GM12878 (cell line): ENCODE measurements at regions not wholly inside any gene's neighbourhood (a gene's known extent, or its start where the extent isn't known, plus 50 kb on each side); places are given as distances from the start of the nearest gene placed in this dataset.

ENCODE experiments used
- ATAC-seq: fragments of 200-7000 bp; cut with Tn5 transposase; 3 replicates; pipeline ENCODE4 v1.9.1; 2020; ENCODE audit warnings: mild to moderate bottlenecking, moderate library complexity
- BruUV-seq: library from RNA; stranded (reverse); fragments of 400-500 nt; replicated peaks from 2 replicates; lab custom pipeline; 2021; lab: Mats Ljungman, UMichigan
- CTCF ChIA-PET: fragments of 300-600 bp; sonication (Branson Sonifier 250); formaldehyde crosslinking; extraction: SDS; loops from one replicate; lab custom pipeline; 2021; ENCODE audit warnings: inconsistent platforms; lab: Yijun Ruan, JAX
- POLR2A ChIA-PET: fragments of 350-600 bp; formaldehyde crosslinking; extraction: SDS; loops from one replicate; lab custom pipeline; 2021; ENCODE audit warnings: inconsistent platforms; lab: Charles Lee
- RAD21 ChIA-PET: fragments of 300-600 bp; sonication (Branson Sonifier 250); formaldehyde crosslinking; loops from one replicate; lab custom pipeline; 2023; ENCODE audit warnings: antibody characterized with exemption; ENCODE audit not compliant: unreplicated experiment; lab: Charles Lee
- SMC1A ChIA-PET: fragments of 300-600 bp; sonication (Branson Sonifier 250); formaldehyde crosslinking; loops from one replicate; lab custom pipeline; 2023; ENCODE audit not compliant: unreplicated experiment, uncharacterized antibody; lab: Charles Lee
- DNase-seq: peaks from one replicate; pipeline ENCODE4 v3.0.0-alpha.2; 2011; ENCODE audit warnings: low read depth, low spot score
- FAIRE-seq: peaks from 3 replicates; lab custom pipeline; 2011; peaks lifted over from hg19 to GRCh38; lab: Jason Lieb, UNC
- H2AFZ ChIP-seq: 2 replicates; pipeline ENCODE4 v1.6.0; 2011; ENCODE audit warnings: low read depth, low read length, control low read depth; ENCODE audit not compliant: control insufficient read depth
- H3K27ac ChIP-seq: 2 replicates; pipeline ENCODE4 v1.5.1; 2011; ENCODE audit warnings: control low read depth; ENCODE audit not compliant: control insufficient read depth, insufficient read depth
- H3K27me3 ChIP-seq, 2 experiments: replicated peaks in 1 of 2; 2 replicates each; pipeline versions ENCODE4 v1.6.0 to v1.6.1; 2011; ENCODE audit warnings: low read length in 1 of 2; ENCODE audit not compliant: control insufficient read depth in 2 of 2, insufficient read depth in 2 of 2
- H3K36me3 ChIP-seq, 2 experiments: 2 replicates each; pipeline ENCODE4 v1.5.1; 2011; ENCODE audit warnings: low read length in 1 of 2; ENCODE audit not compliant: control insufficient read depth in 2 of 2, insufficient read depth in 2 of 2
- H3K4me1 ChIP-seq: 2 replicates; pipeline ENCODE4 v1.6.1; 2011; ENCODE audit warnings: mild to moderate bottlenecking, low read length, moderate library complexity, mixed read lengths; ENCODE audit not compliant: control insufficient read depth, insufficient read depth
- H3K4me2 ChIP-seq: 2 replicates; pipeline ENCODE4 v1.6.0; 2011; ENCODE audit warnings: control low read depth; ENCODE audit not compliant: control insufficient read depth, insufficient read depth
- H3K4me3 ChIP-seq: fragments of 200-600 bp; sonication (generic); 2 replicates; pipeline ENCODE4 v1.5.1; 2016
- H3K79me2 ChIP-seq: 2 replicates; pipeline ENCODE4 v1.6.0; 2011; ENCODE audit warnings: low read length; ENCODE audit not compliant: control insufficient read depth, insufficient read depth
- H3K9ac ChIP-seq: 2 replicates; pipeline ENCODE4 v1.8.0; 2011; ENCODE audit warnings: low read length, control low read depth, mixed read lengths; ENCODE audit not compliant: control insufficient read depth, insufficient read depth
- H3K9me3 ChIP-seq: replicated peaks from 3 replicates; pipeline ENCODE4 v1.5.1; 2011; ENCODE audit warnings: mild to moderate bottlenecking, low read length; ENCODE audit not compliant: control insufficient read depth, insufficient read depth
- H4K20me1 ChIP-seq: 2 replicates; pipeline ENCODE4 v1.6.0; 2011; ENCODE audit not compliant: control insufficient read depth, insufficient read depth
- ASH2L ChIP-seq: fragments of 300-600, 200-600 bp; sonication (generic); IDR thresholded peaks from 2 replicates; pipeline ENCODE4 v1.6.1; 2017; ENCODE audit warnings: low read depth, mild to moderate bottlenecking, borderline replicate concordance
- CBX3 ChIP-seq: fragments of 200-600 bp; sonication (generic); IDR thresholded peaks from 2 replicates; pipeline ENCODE4 v1.6.1; 2016; ENCODE audit warnings: low read depth, borderline replicate concordance
- FOXK2 ChIP-seq: fragments of 450-650 bp; IDR thresholded peaks from 2 replicates; pipeline ENCODE4 v1.6.1; 2017; ENCODE audit warnings: mild to moderate bottlenecking, moderate library complexity
- GABPA ChIP-seq: IDR thresholded peaks from 2 replicates; pipeline ENCODE4 v1.6.1; 2014; ENCODE audit warnings: antibody characterized with exemption, low read depth, mild to moderate bottlenecking, inconsistent platforms
- HDAC6 ChIP-seq: fragments of 200-600 bp; sonication (generic); IDR thresholded peaks from one replicate; pipeline ENCODE4 v1.8.0; 2017; ENCODE audit warnings: antibody characterized with exemption; ENCODE audit not compliant: unreplicated experiment
- KAT2A ChIP-seq: conservative IDR thresholded peaks from 2 replicates; pipeline ENCODE4 v1.6.1; 2011; ENCODE audit warnings: low read depth, low read length; ENCODE audit not compliant: control insufficient read depth
- MEF2A ChIP-seq: IDR thresholded peaks from 2 replicates; pipeline ENCODE4 v1.6.1; 2011; ENCODE audit warnings: low read depth, mild to moderate bottlenecking, low read length, moderate library complexity; ENCODE audit not compliant: insufficient read depth
- NBN ChIP-seq: fragments of 450-650 bp; IDR thresholded peaks from 2 replicates; pipeline ENCODE4 v1.6.1; 2016
- NFIC ChIP-seq: IDR thresholded peaks from 2 replicates; pipeline ENCODE4 v1.6.1; 2012; ENCODE audit warnings: low read depth, mild to moderate bottlenecking, inconsistent platforms, low read length, moderate library complexity
- NRF1 ChIP-seq: conservative IDR thresholded peaks from 2 replicates; pipeline ENCODE4 v1.6.1; 2011; ENCODE audit warnings: mild to moderate bottlenecking, low read depth, low read length, improper control_type of control experiment
- POLR2AphosphoS5 ChIP-seq: IDR thresholded peaks from 2 replicates; pipeline ENCODE4 v1.6.1; 2011; ENCODE audit warnings: mild to moderate bottlenecking, low read length, inconsistent platforms
- POU2F2 ChIP-seq: IDR thresholded peaks from 3 replicates; pipeline ENCODE4 v1.6.1; 2011; ENCODE audit warnings: low read depth, mild to moderate bottlenecking, low read length, borderline replicate concordance
- RELB ChIP-seq: fragments of 450-650 bp; IDR thresholded peaks from 2 replicates; pipeline ENCODE4 v1.6.1; 2017; ENCODE audit warnings: low read depth, mild to moderate bottlenecking, moderate library complexity
- SIX5 ChIP-seq: IDR thresholded peaks from 2 replicates; pipeline ENCODE4 v1.6.1; 2011; ENCODE audit warnings: mild to moderate bottlenecking, low read depth, low read length, moderate library complexity; ENCODE audit not compliant: severe bottlenecking
- SKIL ChIP-seq: fragments of 450-650 bp; IDR thresholded peaks from 2 replicates; pipeline ENCODE4 v1.6.1; 2017; ENCODE audit warnings: mild to moderate bottlenecking, low read depth, inconsistent platforms; ENCODE audit not compliant: poor library complexity, severe bottlenecking
- TBL1XR1 ChIP-seq: IDR thresholded peaks from 2 replicates; pipeline ENCODE4 v1.6.1; 2012; ENCODE audit warnings: low read depth, low read length, improper control_type of control experiment
- TCF12 ChIP-seq: IDR thresholded peaks from 2 replicates; pipeline ENCODE4 v1.6.1; 2011; ENCODE audit warnings: low read depth, mild to moderate bottlenecking, low read length
- ZBTB40 ChIP-seq: fragments of 450-650 bp; IDR thresholded peaks from 2 replicates; pipeline ENCODE4 v1.6.1; 2016; ENCODE audit warnings: mild to moderate bottlenecking, moderate library complexity, borderline replicate concordance
- WGBS: methylation state at CpG from one replicate; pipeline ENCODE4 v1.1.6; 2016; ENCODE audit warnings: low lambda C conversion rate; ENCODE audit not compliant: insufficient replicate concordance, insufficient coverage; ENCODE audit errors: missing lambda C conversion rate; 5-methylcytosine and 5-hydroxymethylcytosine counted together
- in situ Hi-C: fragments of 300-500 bp; cut with MboI; formaldehyde crosslinking; loops from 9 replicates; pipeline ENCODE4 v1.14.3; 2018; ENCODE audit warnings: mixed read lengths
- intact Hi-C: fragments of 100-400 bp; cut with micrococcal nuclease; formaldehyde crosslinking; loops from one replicate; pipeline ENCODE4 v1.14.2; 2022; ENCODE audit not compliant: unreplicated experiment

- Histone ChIP-seq H3K4me2 (no peak overlapping the region), H3K9ac (no peak overlapping the region), H3K9me3 (no peaks in the 10 kb centered on the region), H3K4me3 (no peak overlapping the region), H3K4me1 (no peaks in the 10 kb centered on the region), H4K20me1 (no peaks in the 10 kb centered on the region), H3K79me2 (no peaks in the 10 kb centered on the region), H3K27me3 (no peaks in the 10 kb centered on the region; a peak in 1 of 4 replicates), H3K36me3 (no peaks in the 10 kb centered on the region), H3K27ac (no peak overlapping the region), H2AFZ (no peak overlapping the region)
- no TSS peak for BruUV-seq
- FAIRE-seq (no peak), DNase-seq (no peak), ATAC-seq (no peak)
- POLR2A ChIA-PET: no interaction called here
- RAD21 ChIA-PET: no interaction called here
- CTCF ChIA-PET: interaction anchor here (0.6 kb wide), 1 partner anchor 283 kb away, joined by 3 read pairs; no protein-coding TSS in a partner anchor
- SMC1A ChIA-PET: no interaction called here
- 16% methylated on average over 5 of the region's 5 CpGs for WGBS
- intact Hi-C loops (no loop called here), in situ Hi-C loops (no loop called here)
- TF ChIP-seq RELB (no peak), KAT2A (no peak), TBL1XR1 (no peak), NBN (no peak), NFIC (no peak), FOXK2 (no peak), MEF2A (no peak), SIX5 (no peak), SKIL (no peak), ASH2L (no peak), CBX3 (no peak), ZBTB40 (no peak), TCF12 (no peak), GABPA (no peak), POLR2AphosphoS5 (no peak), HDAC6 (no peak), NRF1 (no peak), POU2F2 (no peak)
These were observed 516.2 kb downstream of the SHQ1 start for GRCh38 chr3:72332036-72332435.
